Activated CD4-positive, alpha-beta T cell treated with anti-CD3 and anti-CD28 coated beads for 24 hours (primary cell): ENCODE measurements at regions not wholly inside any gene's neighbourhood (a gene's known extent, or its start where the extent isn't known, plus 50 kb on each side); places are given as distances from the start of the nearest gene placed in this dataset.

Source experiments
- DNase-seq, 2 donors: peaks; one replicate each; pipeline ENCODE4 v3.0.0-alpha.2; 2020; ENCODE audit warnings: low read depth in 2 of 2

GRCh38 chr18:39935598-39935997 is 2019.4 kb upstream of the PIK3C3 start:
- DNase-seq: no peak

- no peak for DNase-seq
Observed at GRCh38 chr18:39918847-39919246, 2036.2 kb upstream of the PIK3C3 start.

- DNase-seq: no peak
Observed at GRCh38 chr18:39913672-39914366, 2041.2 kb upstream of the PIK3C3 start.

GRCh38 chr18:39911716-39912115 is 2043.3 kb upstream of the PIK3C3 start:
- no peak for DNase-seq

GRCh38 chr18:39909706-39910105 is 2045.3 kb upstream of the PIK3C3 start:
- DNase-seq: no peak

- no peak for DNase-seq
Observed at GRCh38 chr18:39886136-39886535, 2068.9 kb upstream of the PIK3C3 start.

- no peak for DNase-seq
Observed at GRCh38 chr18:39872651-39873050, 2082.4 kb upstream of the PIK3C3 start.

- DNase-seq: no peak
Observed at GRCh38 chr18:39871961-39872360, 2083.1 kb upstream of the PIK3C3 start.

GRCh38 chr18:39870591-39870990 is 2084.4 kb upstream of the PIK3C3 start:
- DNase-seq: no peak

- no peak for DNase-seq
Observed at GRCh38 chr18:39863916-39864315, 2091.1 kb upstream of the PIK3C3 start.

GRCh38 chr18:39862341-39862740 is 2092.7 kb upstream of the PIK3C3 start:
- DNase-seq: no peak

GRCh38 chr18:39854291-39854690 is 2100.7 kb upstream of the PIK3C3 start:
- no peak for DNase-seq

- no peak for DNase-seq
Observed at GRCh38 chr18:39846265-39846664, 2108.8 kb upstream of the PIK3C3 start.

GRCh38 chr18:39845631-39846030 is 2109.4 kb upstream of the PIK3C3 start:
- DNase-seq: no peak

- DNase-seq: no peak
Observed at GRCh38 chr18:39845106-39845505, 2109.9 kb upstream of the PIK3C3 start.

- no peak for DNase-seq
Observed at GRCh38 chr18:39843546-39843945, 2111.5 kb upstream of the PIK3C3 start.

GRCh38 chr18:39842366-39842914 is 2112.6 kb upstream of the PIK3C3 start:
- DNase-seq: no peak

GRCh38 chr18:39841482-39842365 is 2113.3 kb upstream of the PIK3C3 start:
- no peak for DNase-seq

- DNase-seq: no peak
Observed at GRCh38 chr18:39840856-39841481, 2114.1 kb upstream of the PIK3C3 start.

GRCh38 chr18:39840406-39840805 is 2114.6 kb upstream of the PIK3C3 start:
- no peak for DNase-seq

GRCh38 chr18:39839782-39840181 is 2115.3 kb upstream of the PIK3C3 start:
- no peak for DNase-seq

GRCh38 chr18:39838831-39839230 is 2116.2 kb upstream of the PIK3C3 start:
- no peak for DNase-seq
